SK-N-SH (cell line): ENCODE measurements at regions not wholly inside any gene's neighbourhood (a gene's known extent, or its start where the extent isn't known, plus 50 kb on each side); places are given as distances from the start of the nearest gene placed in this dataset.

Experiments
- CTCF ChIA-PET: fragments of 300-600, 350-600 bp; formaldehyde crosslinking; extraction: SDS; loops from one replicate; lab custom pipeline; 2021; lab: Yijun Ruan, JAX
- POLR2A ChIA-PET: fragments of 350-600 bp; sonication (Branson Sonifier 250); formaldehyde crosslinking; extraction: SDS; loops from one replicate; lab custom pipeline; 2020; ENCODE audit warnings: antibody characterized with exemption, inconsistent platforms; lab: Yijun Ruan, JAX
- DNase-seq: peaks from one replicate; pipeline ENCODE4 v3.0.0; 2012
- H2AFZ ChIP-seq: fragments of 200-600 bp; sonication (generic); 2 replicates; pipeline ENCODE4 v1.8.1; 2016; ENCODE audit warnings: antibody characterized with exemption, mild to moderate bottlenecking, low read depth
- H3F3A ChIP-seq: fragments of 200-600 bp; sonication (generic); replicated peaks from 2 replicates; pipeline ENCODE3; 2016; ENCODE audit warnings: antibody characterized with exemption, mild to moderate bottlenecking; ENCODE audit not compliant: insufficient read depth
- H3K27ac ChIP-seq, 2 experiments: fragments of 200-500 bp in 1 of 2; fragments of 200-600 bp in 1 of 2; sonication (Bioruptor generic) in 1 of 2; sonication (generic), shearing (Covaris generic) in 1 of 2; 2 replicates each; pipeline versions ENCODE4 v1.5.1 to v1.6.1; 2014 to 2016; ENCODE audit warnings: low read depth in 2 of 2, inconsistent platforms in 1 of 2, low read length in 1 of 2, mild to moderate bottlenecking in 1 of 2, mixed read lengths in 1 of 2
- H3K27me3 ChIP-seq: fragments of 200-600 bp; sonication (generic), shearing (Covaris generic); 2 replicates; pipeline ENCODE4 v1.6.1; 2016; ENCODE audit warnings: mixed run types; ENCODE audit not compliant: insufficient read depth
- H3K36me3 ChIP-seq, 2 experiments: fragments of 200-500 bp in 1 of 2; fragments of 200-600 bp in 1 of 2; sonication (Bioruptor generic) in 1 of 2; sonication (generic) in 1 of 2; replicated peaks in 1 of 2; 2 replicates each; pipeline versions ENCODE3 to v1.5.1; 2014 to 2016; ENCODE audit warnings: low read length in 1 of 2, mild to moderate bottlenecking in 1 of 2; ENCODE audit not compliant: insufficient read depth in 2 of 2, control insufficient read depth in 1 of 2
- H3K4me1 ChIP-seq, 2 experiments: fragments of 200-500 bp in 1 of 2; fragments of 200-600 bp in 1 of 2; sonication (Bioruptor generic) in 1 of 2; sonication (generic), shearing (Covaris generic) in 1 of 2; 2 replicates each; pipeline versions ENCODE4 v1.5.1 to v1.6.1; 2014 to 2016; ENCODE audit warnings: low read depth in 1 of 2, low read length in 1 of 2, mixed run types in 1 of 2; ENCODE audit not compliant: insufficient read depth in 2 of 2, control insufficient read depth in 1 of 2
- H3K4me2 ChIP-seq: fragments of 200-600 bp; sonication (generic), shearing (Covaris generic); 2 replicates; pipeline ENCODE4 v1.6.1; 2017; ENCODE audit warnings: mixed run types
- H3K4me3 ChIP-seq, 2 experiments: fragments of 200-500 bp in 1 of 2; fragments of 200-600 bp in 1 of 2; sonication (Bioruptor generic) in 1 of 2; sonication (generic), shearing (Covaris generic) in 1 of 2; 2 replicates each; pipeline versions ENCODE4 v1.5.1 to v1.8.1; 2014 to 2016; ENCODE audit warnings: low read depth in 2 of 2, inconsistent platforms in 1 of 2, low read length in 1 of 2, mild to moderate bottlenecking in 1 of 2, mixed read lengths in 1 of 2, moderate library complexity in 1 of 2
- H3K79me2 ChIP-seq: fragments of 200-600 bp; sonication (generic); 2 replicates; pipeline ENCODE4 v1.8.1; 2017; ENCODE audit warnings: mild to moderate bottlenecking; ENCODE audit not compliant: insufficient read depth
- H3K9ac ChIP-seq: fragments of 200-600 bp; sonication (generic); 2 replicates; pipeline ENCODE4 v1.6.1; 2017; ENCODE audit warnings: mixed run types
- H3K9me2 ChIP-seq: fragments of 200-600 bp; sonication (generic); 2 replicates; pipeline ENCODE4 v1.6.1; 2017; ENCODE audit warnings: mixed run types
- H3K9me3 ChIP-seq: fragments of 200-600 bp; sonication (generic); 2 replicates; pipeline ENCODE4 v1.6.1; 2017; ENCODE audit warnings: mixed run types, mild to moderate bottlenecking, moderate library complexity
- H4K20me1 ChIP-seq: fragments of 200-600 bp; sonication (generic); 2 replicates; pipeline ENCODE4 v1.6.1; 2017; ENCODE audit warnings: mild to moderate bottlenecking, mixed run types; ENCODE audit not compliant: insufficient read depth
- ELF1 ChIP-seq: IDR thresholded peaks from 2 replicates; pipeline ENCODE4 v1.4.0; 2012
- EP300 ChIP-seq, 2 experiments: IDR thresholded peaks; 2 replicates each; pipeline versions ENCODE4 v1.4.0 to v1.6.1; 2012; ENCODE audit warnings: borderline replicate concordance in 1 of 2, low read depth in 1 of 2, low read length in 1 of 2
- FOSL2 ChIP-seq: IDR thresholded peaks from 2 replicates; pipeline ENCODE4 v1.4.0; 2012; ENCODE audit warnings: low read depth, mild to moderate bottlenecking, moderate library complexity, borderline replicate concordance
- GABPA ChIP-seq: IDR thresholded peaks from 2 replicates; pipeline ENCODE4 v1.4.0; 2012; ENCODE audit warnings: low read depth, mild to moderate bottlenecking
- GATA2 ChIP-seq: sonication (generic); formaldehyde crosslinking; IDR thresholded peaks from 2 replicates; pipeline ENCODE4 v1.5.0; 2020; ENCODE audit warnings: mild to moderate bottlenecking, missing genetic modification reagents
- MAX ChIP-seq: IDR thresholded peaks from 2 replicates; pipeline ENCODE4 v1.4.0; 2012; ENCODE audit warnings: low read depth
- MEF2A ChIP-seq: IDR thresholded peaks from 2 replicates; pipeline ENCODE4 v1.4.0; 2012; ENCODE audit warnings: low read depth, borderline replicate concordance
- MXI1 ChIP-seq: IDR thresholded peaks from 2 replicates; pipeline ENCODE4 v1.6.1; 2012; ENCODE audit warnings: mild to moderate bottlenecking, low read depth, low read length, improper control_type of control experiment
- NFIC ChIP-seq: IDR thresholded peaks from 2 replicates; pipeline ENCODE4 v1.4.0; 2012; ENCODE audit warnings: borderline replicate concordance
- PBX3 ChIP-seq: IDR thresholded peaks from 2 replicates; pipeline ENCODE4; 2012
- POLR2AphosphoS5 ChIP-seq: IDR thresholded peaks from 2 replicates; pipeline ENCODE4 v1.6.1; 2012; ENCODE audit warnings: low read depth, low read length
- RCOR1 ChIP-seq: fragments of 150-350 bp; IDR thresholded peaks from 2 replicates; pipeline ENCODE4 v1.6.1; 2017; ENCODE audit warnings: antibody characterized with exemption, low read length
- REST ChIP-seq: IDR thresholded peaks from 2 replicates; pipeline ENCODE4 v1.6.1; 2012; ENCODE audit warnings: mild to moderate bottlenecking, low read depth, low read length, moderate library complexity
- RFX5 ChIP-seq: IDR thresholded peaks from 2 replicates; pipeline ENCODE4 v1.6.1; 2012; ENCODE audit warnings: mild to moderate bottlenecking, improper control_type of control experiment, low read length
- RXRA ChIP-seq: IDR thresholded peaks from 2 replicates; pipeline ENCODE4 v1.4.0; 2012; ENCODE audit warnings: low read depth, mild to moderate bottlenecking, borderline replicate concordance
- SIN3A ChIP-seq: IDR thresholded peaks from 2 replicates; pipeline ENCODE4 v1.6.1; 2012; ENCODE audit warnings: low read depth, mild to moderate bottlenecking, low read length, moderate library complexity, borderline replicate concordance
- SMC3 ChIP-seq: IDR thresholded peaks from 2 replicates; pipeline ENCODE4 v1.6.1; 2012; ENCODE audit warnings: low read depth, low read length, improper control_type of control experiment
- TAF1 ChIP-seq: IDR thresholded peaks from 2 replicates; pipeline ENCODE4 v1.6.1; 2012; ENCODE audit warnings: low read depth, mild to moderate bottlenecking, low read length, moderate library complexity, borderline replicate concordance
- TCF12 ChIP-seq: IDR thresholded peaks from 2 replicates; pipeline ENCODE4 v1.4.0; 2012
- USF1 ChIP-seq: IDR thresholded peaks from 2 replicates; pipeline ENCODE4 v1.4.0; 2012; ENCODE audit warnings: low read depth, borderline replicate concordance
- WGBS: methylation state at CpG from one replicate; pipeline ENCODE4 v1.1.6; 2017; ENCODE audit warnings: low lambda C conversion rate; 5-methylcytosine and 5-hydroxymethylcytosine counted together

- Histone ChIP-seq H3F3A (peaks cover 16% of the 10 kb centered on the region), H3K9me3 (no peaks in the 10 kb centered on the region; the same call in 1 of the 2 replicates), H3K27ac (peak overlapping the region; percentile 60 to 89; a peak in 3 of 4 replicates), H3K4me1 (peaks cover 0 to 14% of the 10 kb centered on the region in 2 experiments; a peak in 2 of 4 replicates), H3K9ac (peak overlapping the region; percentile 51; the same call in 1 of the 2 replicates), H3K4me2 (no peak overlapping the region), H2AFZ (peak overlapping the region; percentile 86), H3K27me3 (no peaks in the 10 kb centered on the region), H3K36me3 (no peaks in the 10 kb centered on the region), H3K9me2 (no peaks in the 10 kb centered on the region), H3K4me3 (no peak overlapping the region), H4K20me1 (no peaks in the 10 kb centered on the region), H3K79me2 (no peaks in the 10 kb centered on the region)
- DNase-seq = no peak
- CTCF ChIA-PET = interaction anchor here (0.6 to 1.8 kb wide), 9 partner anchors 8 to 228 kb away, joined by 3 to 6 read pairs (median 3); no protein-coding TSS in a partner anchor
- POLR2A ChIA-PET = no interaction called here
- 60% methylated on average over 2 of the region's 2 CpGs for WGBS
- 0 out of 2 replicates have a peak, but pooled peaks have one; percentile 36 for TF ChIP-seq MAX
- TF ChIP-seq POLR2AphosphoS5 = no peak
- TF ChIP-seq GABPA = 0 out of 2 replicates have a peak, but pooled peaks have one; percentile 7
- TF ChIP-seq TCF12 = peak; percentile 39; the same call in 1 of the 2 replicates
- peak; percentile 50; the same call in 1 of the 2 replicates for TF ChIP-seq USF1
- TF ChIP-seq PBX3 = peak; percentile 39; the same call in 1 of the 2 replicates
- TF ChIP-seq MEF2A = peak; percentile 49; the same call in 1 of the 2 replicates
- TF ChIP-seq FOSL2 = peak; percentile 19; the same call in 1 of the 2 replicates
- TF ChIP-seq RXRA = 0 out of 2 replicates have a peak, but pooled peaks have one; percentile 37
- no peak for TF ChIP-seq SIN3A
Measured at GRCh38 chr6:155528982-155529453, 73.4 kb upstream of the NOX3 start.

- no peak overlapping the region for H3K4me3 ChIP-seq
- no peaks in the 10 kb centered on the region for H4K20me1 ChIP-seq
- H3K4me1 ChIP-seq = peaks cover 0 to 17% of the 10 kb centered on the region in 2 experiments; a peak in 2 of 4 replicates
- CTCF ChIA-PET = interaction anchor here (0.6 to 1.8 kb wide), 5 partner anchors 35 to 227 kb away, joined by 3 to 4 read pairs (median 3); no protein-coding TSS in a partner anchor
- no peaks in the 10 kb centered on the region for H3K9me2 ChIP-seq
- POLR2A ChIA-PET = no interaction called here
- no peaks in the 10 kb centered on the region for H3K27me3 ChIP-seq
- no peaks in the 10 kb centered on the region for H3K79me2 ChIP-seq
- peaks cover 16% of the 10 kb centered on the region for H3F3A ChIP-seq
- no peak for DNase-seq
- no peaks in the 10 kb centered on the region for H3K36me3 ChIP-seq
- H3K27ac ChIP-seq = peak overlapping the region; percentile 11 to 89; a peak in 3 of 4 replicates
- peak overlapping the region; percentile 86 for H2AFZ ChIP-seq
- no peaks in the 10 kb centered on the region; the same call in 1 of the 2 replicates for H3K9me3 ChIP-seq
- H3K4me2 ChIP-seq = no peak overlapping the region
- 97% methylated on average over 1 of the region's 1 CpG for WGBS
- peak overlapping the region; percentile 41; the same call in 1 of the 2 replicates for H3K9ac ChIP-seq
- TF ChIP-seq POLR2AphosphoS5 = no peak
- TF ChIP-seq REST = no peak
- no peak for TF ChIP-seq MXI1
- no peak for TF ChIP-seq TCF12
- TF ChIP-seq SMC3 = no peak
- TF ChIP-seq USF1 = no peak
- TF ChIP-seq ELF1 = no peak
- no peak for TF ChIP-seq NFIC
- TF ChIP-seq RCOR1 = no peak
- TF ChIP-seq PBX3 = no peak
- no peak for TF ChIP-seq EP300 (IDR thresholded peaks at IDR 0.05; ENCODE audit: borderline replicate concordance in 1 of 2, low read depth in 1 of 2, low read length in 1 of 2)
- TF ChIP-seq RFX5 = no peak
- no peak for TF ChIP-seq TAF1
- TF ChIP-seq GATA2 (CRISPR knock-in tag) = no peak
Measured at GRCh38 chr6:155528335-155528734, 72.7 kb upstream of the NOX3 start.
